ENCODE measurements at regions not wholly inside any gene's neighbourhood (a gene's known extent, or its start where the extent isn't known, plus 50 kb on each side); places are given as distances from the start of the nearest gene placed in this dataset.

GRCh38 chr2:39948016-39948719 is 169.1 kb upstream of the THUMPD2 start:
- H3K27me3 ChIP-seq (ENCODE audit: control insufficient read depth, insufficient read depth, low read length), result no peaks in the 10 kb centered on the region
- H3K9ac ChIP-seq (ENCODE audit: low read depth, low read length), result peak overlapping the region; percentile 12
- no peaks in the 10 kb centered on the region for H3K9me3 ChIP-seq (replicated peaks; ENCODE audit: low read length)
- no peak overlapping the region for H3K4me3 ChIP-seq (ENCODE audit: low read length)
- peak overlapping the region; percentile 10 for H3K4me2 ChIP-seq (ENCODE audit: low read length)
- H3K36me3 ChIP-seq (ENCODE audit: insufficient read depth, low read length), result no peaks in the 10 kb centered on the region
- H3K4me1 ChIP-seq (ENCODE audit: control insufficient read depth, insufficient read depth, low read length), result peaks cover 30% of the 10 kb centered on the region

- Histone ChIP-seq H3K9ac (ENCODE audit: low read depth, low read length) (peak overlapping the region; percentile 12), H3K36me3 (ENCODE audit: insufficient read depth, low read length) (no peaks in the 10 kb centered on the region), H3K4me2 (ENCODE audit: low read length) (peak overlapping the region; percentile 10), H3K4me1 (ENCODE audit: control insufficient read depth, insufficient read depth, low read length) (peaks cover 33% of the 10 kb centered on the region), H3K4me3 (ENCODE audit: low read length) (no peak overlapping the region), H3K9me3 (replicated peaks; ENCODE audit: low read length) (no peaks in the 10 kb centered on the region), H3K27me3 (ENCODE audit: control insufficient read depth, insufficient read depth, low read length) (no peaks in the 10 kb centered on the region)
Measured at GRCh38 chr2:39947294-39948015, 168.4 kb upstream of the THUMPD2 start.

- peaks cover 29% of the 10 kb centered on the region for H3K4me1 ChIP-seq (ENCODE audit: control insufficient read depth, insufficient read depth, low read length)
- H3K4me3 ChIP-seq (ENCODE audit: low read length), result no peak overlapping the region
- no peak overlapping the region for H3K4me2 ChIP-seq (ENCODE audit: low read length)
- H3K27me3 ChIP-seq (ENCODE audit: control insufficient read depth, insufficient read depth, low read length), result no peaks in the 10 kb centered on the region
- no peaks in the 10 kb centered on the region for H3K9me3 ChIP-seq (replicated peaks; ENCODE audit: low read length)
- H3K36me3 ChIP-seq (ENCODE audit: insufficient read depth, low read length), result no peaks in the 10 kb centered on the region
- H3K9ac ChIP-seq (ENCODE audit: low read depth, low read length), result no peak overlapping the region
Measured at GRCh38 chr2:39942950-39943349, 163.9 kb upstream of the THUMPD2 start.

GRCh38 chr2:39938035-39938835 is 159.2 kb upstream of the THUMPD2 start:
- H3K36me3 ChIP-seq (ENCODE audit: insufficient read depth, low read length), result no peaks in the 10 kb centered on the region
- H3K9me3 ChIP-seq (replicated peaks; ENCODE audit: low read length), result no peaks in the 10 kb centered on the region
- H3K27me3 ChIP-seq (ENCODE audit: control insufficient read depth, insufficient read depth, low read length), result no peaks in the 10 kb centered on the region
- peak overlapping the region; percentile 10 for H3K4me2 ChIP-seq (ENCODE audit: low read length)
- no peak overlapping the region for H3K4me3 ChIP-seq (ENCODE audit: low read length)
- H3K4me1 ChIP-seq (ENCODE audit: control insufficient read depth, insufficient read depth, low read length), result peaks cover 21% of the 10 kb centered on the region
- H3K9ac ChIP-seq (ENCODE audit: low read depth, low read length), result peak overlapping the region; percentile 43

- no peak overlapping the region for H3K4me2 ChIP-seq (ENCODE audit: low read length)
- H3K9ac ChIP-seq (ENCODE audit: low read depth, low read length), result peak overlapping the region; percentile 43
- H3K4me1 ChIP-seq (ENCODE audit: control insufficient read depth, insufficient read depth, low read length), result peaks cover 17% of the 10 kb centered on the region
- H3K4me3 ChIP-seq (ENCODE audit: low read length), result no peak overlapping the region
- H3K9me3 ChIP-seq (replicated peaks; ENCODE audit: low read length), result no peaks in the 10 kb centered on the region
- no peaks in the 10 kb centered on the region for H3K27me3 ChIP-seq (ENCODE audit: control insufficient read depth, insufficient read depth, low read length)
- H3K36me3 ChIP-seq (ENCODE audit: insufficient read depth, low read length), result no peaks in the 10 kb centered on the region
Measured at GRCh38 chr2:39937621-39938020, 158.6 kb upstream of the THUMPD2 start.

GRCh38 chr2:39934851-39935250 is 155.8 kb upstream of the THUMPD2 start:
- H3K27me3 ChIP-seq (ENCODE audit: control insufficient read depth, insufficient read depth, low read length), result no peaks in the 10 kb centered on the region
- H3K4me1 ChIP-seq (ENCODE audit: control insufficient read depth, insufficient read depth, low read length), result peaks cover 24% of the 10 kb centered on the region
- H3K9me3 ChIP-seq (replicated peaks; ENCODE audit: low read length), result no peaks in the 10 kb centered on the region
- H3K4me3 ChIP-seq (ENCODE audit: low read length), result no peak overlapping the region
- H3K4me2 ChIP-seq (ENCODE audit: low read length), result no peak overlapping the region
- no peak overlapping the region for H3K9ac ChIP-seq (ENCODE audit: low read depth, low read length)
- H3K36me3 ChIP-seq (ENCODE audit: insufficient read depth, low read length), result no peaks in the 10 kb centered on the region

GRCh38 chr2:39933196-39933595 is 154.1 kb upstream of the THUMPD2 start:
- no peak overlapping the region for H3K4me2 ChIP-seq (ENCODE audit: low read length)
- H3K9me3 ChIP-seq (replicated peaks; ENCODE audit: low read length), result no peaks in the 10 kb centered on the region
- H3K9ac ChIP-seq (ENCODE audit: low read depth, low read length), result no peak overlapping the region
- no peaks in the 10 kb centered on the region for H3K27me3 ChIP-seq (ENCODE audit: control insufficient read depth, insufficient read depth, low read length)
- peaks cover 14% of the 10 kb centered on the region for H3K4me1 ChIP-seq (ENCODE audit: control insufficient read depth, insufficient read depth, low read length)
- H3K4me3 ChIP-seq (ENCODE audit: low read length), result no peak overlapping the region
- no peaks in the 10 kb centered on the region for H3K36me3 ChIP-seq (ENCODE audit: insufficient read depth, low read length)

GRCh38 chr2:39932198-39932597 is 153.1 kb upstream of the THUMPD2 start:
- Histone ChIP-seq H3K27me3 (ENCODE audit: control insufficient read depth, insufficient read depth, low read length) (no peaks in the 10 kb centered on the region), H3K4me2 (ENCODE audit: low read length) (no peak overlapping the region), H3K9ac (ENCODE audit: low read depth, low read length) (no peak overlapping the region), H3K4me3 (ENCODE audit: low read length) (no peak overlapping the region), H3K36me3 (ENCODE audit: insufficient read depth, low read length) (no peaks in the 10 kb centered on the region), H3K4me1 (ENCODE audit: control insufficient read depth, insufficient read depth, low read length) (peaks cover 7% of the 10 kb centered on the region), H3K9me3 (replicated peaks; ENCODE audit: low read length) (no peaks in the 10 kb centered on the region)

- Histone ChIP-seq H3K9me3 (replicated peaks; ENCODE audit: low read length) (no peaks in the 10 kb centered on the region), H3K4me1 (ENCODE audit: control insufficient read depth, insufficient read depth, low read length) (peaks cover 7% of the 10 kb centered on the region), H3K36me3 (ENCODE audit: insufficient read depth, low read length) (no peaks in the 10 kb centered on the region), H3K27me3 (ENCODE audit: control insufficient read depth, insufficient read depth, low read length) (no peaks in the 10 kb centered on the region), H3K9ac (ENCODE audit: low read depth, low read length) (no peak overlapping the region), H3K4me3 (ENCODE audit: low read length) (no peak overlapping the region), H3K4me2 (ENCODE audit: low read length) (no peak overlapping the region)
Measured at GRCh38 chr2:39930175-39930917, 151.3 kb upstream of the THUMPD2 start.

- H3K4me2 ChIP-seq (ENCODE audit: low read length), result no peak overlapping the region
- no peak overlapping the region for H3K9ac ChIP-seq (ENCODE audit: low read depth, low read length)
- H3K4me3 ChIP-seq (ENCODE audit: low read length), result no peak overlapping the region
- H3K27me3 ChIP-seq (ENCODE audit: control insufficient read depth, insufficient read depth, low read length), result no peaks in the 10 kb centered on the region
- no peaks in the 10 kb centered on the region for H3K36me3 ChIP-seq (ENCODE audit: insufficient read depth, low read length)
- peaks cover 7% of the 10 kb centered on the region for H3K4me1 ChIP-seq (ENCODE audit: control insufficient read depth, insufficient read depth, low read length)
- no peaks in the 10 kb centered on the region for H3K9me3 ChIP-seq (replicated peaks; ENCODE audit: low read length)
Measured at GRCh38 chr2:39929531-39929930, 150.5 kb upstream of the THUMPD2 start.

- Histone ChIP-seq H3K4me1 (ENCODE audit: control insufficient read depth, insufficient read depth, low read length) (no peaks in the 10 kb centered on the region), H3K4me2 (ENCODE audit: low read length) (no peak overlapping the region), H3K9me3 (replicated peaks; ENCODE audit: low read length) (no peaks in the 10 kb centered on the region), H3K27me3 (ENCODE audit: control insufficient read depth, insufficient read depth, low read length) (no peaks in the 10 kb centered on the region), H3K9ac (ENCODE audit: low read depth, low read length) (no peak overlapping the region), H3K36me3 (ENCODE audit: insufficient read depth, low read length) (no peaks in the 10 kb centered on the region), H3K4me3 (ENCODE audit: low read length) (no peak overlapping the region)
Measured at GRCh38 chr2:39925312-39925711, 146.3 kb upstream of the THUMPD2 start.
